Smooth muscle cell (in vitro differentiated cells): ENCODE measurements at regions not wholly inside any gene's neighbourhood (a gene's known extent, or its start where the extent isn't known, plus 50 kb on each side); places are given as distances from the start of the nearest gene placed in this dataset.

ENCODE experiments used
- DNase-seq: peaks from one replicate; lab custom pipeline; 2025; ENCODE audit not compliant: unreplicated experiment; lab: John Stamatoyannopoulos, UW
- H2AFZ ChIP-seq: fragments of 200-600 bp; sonication (generic); 2 replicates; pipeline ENCODE4 v1.6.0; 2016; ENCODE audit warnings: antibody characterized with exemption, low read depth, mild to moderate bottlenecking
- H3F3A ChIP-seq: fragments of 200-600 bp; sonication (generic); 2 replicates; pipeline ENCODE4 v1.6.0; 2017; ENCODE audit warnings: antibody characterized with exemption, low read depth
- H3K27ac ChIP-seq: fragments of 200-600 bp; sonication (generic); 2 replicates; pipeline ENCODE4 v1.5.1; 2016; ENCODE audit warnings: low read depth, mild to moderate bottlenecking
- H3K27me3 ChIP-seq: fragments of 200-600 bp; sonication (generic); 2 replicates; pipeline ENCODE4 v1.6.1; 2016; ENCODE audit warnings: low read depth, mild to moderate bottlenecking
- H3K36me3 ChIP-seq: fragments of 200-600 bp; sonication (generic); 2 replicates; pipeline ENCODE4 v1.5.1; 2016; ENCODE audit warnings: low read depth
- H3K4me1 ChIP-seq: fragments of 200-600 bp; sonication (generic); 2 replicates; pipeline ENCODE4 v1.5.1; 2016; ENCODE audit warnings: low read depth
- H3K4me2 ChIP-seq: fragments of 200-600 bp; sonication (generic); 2 replicates; pipeline ENCODE4 v1.6.0; 2016; ENCODE audit warnings: mild to moderate bottlenecking
- H3K4me3 ChIP-seq: fragments of 200-600 bp; sonication (generic); 2 replicates; pipeline ENCODE4 v1.5.1; 2016; ENCODE audit warnings: mild to moderate bottlenecking
- H3K79me2 ChIP-seq: fragments of 200-600 bp; sonication (generic); 2 replicates; pipeline ENCODE4 v1.6.0; 2016; ENCODE audit warnings: low read depth, mild to moderate bottlenecking
- H3K9ac ChIP-seq: fragments of 200-600 bp; sonication (generic); 2 replicates; pipeline ENCODE4 v1.6.0; 2016; ENCODE audit warnings: low read depth
- H3K9me3 ChIP-seq: fragments of 200-600 bp; sonication (generic); replicated peaks from 2 replicates; pipeline ENCODE4 v1.5.1; 2016; ENCODE audit warnings: low read depth
- H4K20me1 ChIP-seq: fragments of 200-600 bp; sonication (generic); 2 replicates; pipeline ENCODE4 v1.6.0; 2016; ENCODE audit warnings: low read depth
- WGBS: methylation state at CpG from one replicate; pipeline ENCODE4 v1.1.7; 2016; ENCODE audit warnings: low lambda C conversion rate; 5-methylcytosine and 5-hydroxymethylcytosine counted together
- TF ChIP-seq, protein P1 (sequence below): fragments of 200-600 bp; sonication (generic); IDR thresholded peaks from 2 replicates; pipeline ENCODE4 v1.5.1; 2017; ENCODE audit warnings: borderline replicate concordance, mild to moderate bottlenecking, antibody characterized with exemption; ENCODE audit not compliant: insufficient read depth, poor library complexity, severe bottlenecking

GRCh38 chr5:2685651-2686272 lies 65.7 kb downstream of the IRX2 start:
- Histone ChIP-seq H4K20me1 (no peaks in the 10 kb centered on the region), H3K27ac (no peak overlapping the region), H2AFZ (no peak overlapping the region), H3K27me3 (peaks cover 5% of the 10 kb centered on the region), H3K9me3 (no peaks in the 10 kb centered on the region), H3K4me2 (no peak overlapping the region), H3K9ac (no peak overlapping the region), H3K4me3 (no peak overlapping the region), H3K79me2 (no peaks in the 10 kb centered on the region), H3F3A (no peaks in the 10 kb centered on the region), H3K4me1 (no peaks in the 10 kb centered on the region), H3K36me3 (no peaks in the 10 kb centered on the region)
- DNase-seq: no peak
- WGBS: 70% methylated on average over 4 of the region's 4 CpGs
- TF ChIP-seq, protein P1, sequence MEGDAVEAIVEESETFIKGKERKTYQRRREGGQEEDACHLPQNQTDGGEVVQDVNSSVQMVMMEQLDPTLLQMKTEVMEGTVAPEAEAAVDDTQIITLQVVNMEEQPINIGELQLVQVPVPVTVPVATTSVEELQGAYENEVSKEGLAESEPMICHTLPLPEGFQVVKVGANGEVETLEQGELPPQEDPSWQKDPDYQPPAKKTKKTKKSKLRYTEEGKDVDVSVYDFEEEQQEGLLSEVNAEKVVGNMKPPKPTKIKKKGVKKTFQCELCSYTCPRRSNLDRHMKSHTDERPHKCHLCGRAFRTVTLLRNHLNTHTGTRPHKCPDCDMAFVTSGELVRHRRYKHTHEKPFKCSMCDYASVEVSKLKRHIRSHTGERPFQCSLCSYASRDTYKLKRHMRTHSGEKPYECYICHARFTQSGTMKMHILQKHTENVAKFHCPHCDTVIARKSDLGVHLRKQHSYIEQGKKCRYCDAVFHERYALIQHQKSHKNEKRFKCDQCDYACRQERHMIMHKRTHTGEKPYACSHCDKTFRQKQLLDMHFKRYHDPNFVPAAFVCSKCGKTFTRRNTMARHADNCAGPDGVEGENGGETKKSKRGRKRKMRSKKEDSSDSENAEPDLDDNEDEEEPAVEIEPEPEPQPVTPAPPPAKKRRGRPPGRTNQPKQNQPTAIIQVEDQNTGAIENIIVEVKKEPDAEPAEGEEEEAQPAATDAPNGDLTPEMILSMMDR: no peak

DNA sequence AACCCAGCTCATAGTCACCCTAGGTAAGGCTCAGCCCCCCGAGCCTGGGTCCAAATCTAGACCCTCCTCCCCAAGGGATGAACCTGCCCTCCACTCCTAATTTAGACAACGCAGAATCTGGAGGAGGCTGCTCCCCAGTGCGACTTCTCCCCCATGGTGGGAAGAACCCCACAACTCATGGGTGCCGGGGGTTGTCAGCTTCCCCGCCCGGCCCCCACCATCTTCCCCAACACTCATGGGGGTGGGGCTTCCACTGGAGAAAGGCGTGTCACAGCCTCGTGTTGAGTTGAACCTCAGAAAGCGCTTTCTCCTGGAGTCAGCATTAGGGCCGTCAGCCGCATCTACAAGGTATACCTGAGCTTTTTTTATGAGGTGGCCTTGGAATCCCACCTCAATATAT lies 66.9 kb downstream of the IRX2 start:
- Histone ChIP-seq H3K9me3 (no peaks in the 10 kb centered on the region), H3K36me3 (no peaks in the 10 kb centered on the region), H3K79me2 (no peaks in the 10 kb centered on the region), H2AFZ (no peak overlapping the region), H3K4me2 (no peak overlapping the region), H3K27ac (no peak overlapping the region), H3K9ac (no peak overlapping the region), H3F3A (no peaks in the 10 kb centered on the region), H3K4me3 (no peak overlapping the region), H4K20me1 (no peaks in the 10 kb centered on the region), H3K27me3 (peaks cover 5% of the 10 kb centered on the region), H3K4me1 (no peaks in the 10 kb centered on the region)
- TF ChIP-seq, protein P1: no peak
- no peak for DNase-seq
- WGBS: 93% methylated on average over 11 of the region's 11 CpGs

- no peaks in the 10 kb centered on the region for H3K79me2 ChIP-seq
- no peaks in the 10 kb centered on the region for H3K9me3 ChIP-seq
- no peak for DNase-seq
- H3K36me3 ChIP-seq: no peaks in the 10 kb centered on the region
- WGBS: 85% methylated on average over 14 of the region's 14 CpGs
- H3K9ac ChIP-seq: no peak overlapping the region
- H3K4me2 ChIP-seq: no peak overlapping the region
- H4K20me1 ChIP-seq: no peaks in the 10 kb centered on the region
- H3F3A ChIP-seq: no peaks in the 10 kb centered on the region
- H3K4me3 ChIP-seq: no peak overlapping the region
- no peak overlapping the region for H3K27ac ChIP-seq
- no peak overlapping the region for H2AFZ ChIP-seq
- peaks cover 5% of the 10 kb centered on the region for H3K27me3 ChIP-seq
- H3K4me1 ChIP-seq: no peaks in the 10 kb centered on the region
- TF ChIP-seq, protein P1: no peak
Observed at GRCh38 chr5:2683720-2684119, 67.8 kb downstream of the IRX2 start.

DNA sequence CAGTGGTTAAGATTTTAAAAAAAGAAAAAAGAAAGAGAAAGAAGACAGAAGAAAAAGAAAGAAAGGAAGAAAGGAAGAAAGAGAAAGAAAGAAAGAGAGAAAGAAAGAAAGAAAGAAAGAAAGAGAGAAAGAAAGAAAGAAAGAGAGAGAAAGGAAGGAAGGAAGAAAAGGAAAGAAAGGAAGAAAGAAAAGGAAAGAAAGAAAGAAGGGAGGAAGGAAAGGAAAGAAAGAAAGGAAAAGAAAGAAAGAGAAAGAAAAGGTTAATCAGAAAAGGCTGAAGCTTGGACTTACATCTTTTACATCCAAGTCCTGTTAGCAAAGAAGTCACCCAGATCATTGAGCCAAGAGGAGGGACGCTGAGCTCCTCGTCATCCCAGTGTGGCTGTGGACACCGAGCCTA lies 70.0 kb downstream of the IRX2 start:
- Histone ChIP-seq H3K36me3 (no peaks in the 10 kb centered on the region), H3K4me1 (no peaks in the 10 kb centered on the region), H3K27me3 (peaks cover 5% of the 10 kb centered on the region), H3K9me3 (no peaks in the 10 kb centered on the region), H3K27ac (no peak overlapping the region), H2AFZ (no peak overlapping the region), H3K9ac (no peak overlapping the region), H4K20me1 (no peaks in the 10 kb centered on the region), H3K79me2 (no peaks in the 10 kb centered on the region), H3K4me3 (no peak overlapping the region), H3F3A (no peaks in the 10 kb centered on the region), H3K4me2 (no peak overlapping the region)
- DNase-seq: no peak
- TF ChIP-seq, protein P1: no peak
- WGBS: 85% methylated on average over 3 of the region's 3 CpGs
